Heart left ventricle (tissue), 13 donors: ENCODE measurements at regions not wholly inside any gene's neighbourhood (a gene's known extent, or its start where the extent isn't known, plus 50 kb on each side); places are given as distances from the start of the nearest gene placed in this dataset.

Experiments used
- POLR2A ChIP-seq, 2 donors: fragments of 450-650 bp; IDR thresholded peaks; one replicate each; pipeline ENCODE4 v1.6.1; 2017; ENCODE audit warnings: antibody characterized with exemption in 2 of 2, mild to moderate bottlenecking in 2 of 2, moderate library complexity in 2 of 2
- TF ChIP-seq, protein P1 (sequence below), 12 donors: fragments of 200-600 bp; sonication (generic) in 4 of 12; IDR thresholded peaks; one replicate each; pipeline versions ENCODE4 v1.5.0 to v1.8.0; 2018 to 2022; ENCODE audit warnings: antibody characterized with exemption in 12 of 12, mild to moderate bottlenecking in 5 of 12
- donor health status: ischemic (EF 13 %, LVEDD 7.1; RV severe dilation, severe dysfunction).
- donor health status: DM: no; HTN: yes; CAD: no.
- donor health status: DM: no; HTN: no; CAD: no.
- donor health status: ischemic (EF 25% LVEDD 6.9; RV normal size, moderate dysfunction).
- donor health status: ischemic (EF 25% LVEDD 5.7; RV mildly dilated, moderate dysfunction).
- donor health status: ischemic (EF 35%, LVEDD 5.7; RV mildly dilated, moderate dysfunction).
- donor health status: nonischemic (EF 11% LVEDD 7.7; RV severe dilation, severe dysfunction).
- donor health status: DM: yes; HTN: yes; CAD: no.
- donor health status: PGD.
- donor health status: ischemic (EF 29% LVEDD 5.4; RV normal size, mild dysfunction).
- donor health status: nonischemic (EF 23%, LVEDD 6.1; RV moderate dilation, normal function).

DNA sequence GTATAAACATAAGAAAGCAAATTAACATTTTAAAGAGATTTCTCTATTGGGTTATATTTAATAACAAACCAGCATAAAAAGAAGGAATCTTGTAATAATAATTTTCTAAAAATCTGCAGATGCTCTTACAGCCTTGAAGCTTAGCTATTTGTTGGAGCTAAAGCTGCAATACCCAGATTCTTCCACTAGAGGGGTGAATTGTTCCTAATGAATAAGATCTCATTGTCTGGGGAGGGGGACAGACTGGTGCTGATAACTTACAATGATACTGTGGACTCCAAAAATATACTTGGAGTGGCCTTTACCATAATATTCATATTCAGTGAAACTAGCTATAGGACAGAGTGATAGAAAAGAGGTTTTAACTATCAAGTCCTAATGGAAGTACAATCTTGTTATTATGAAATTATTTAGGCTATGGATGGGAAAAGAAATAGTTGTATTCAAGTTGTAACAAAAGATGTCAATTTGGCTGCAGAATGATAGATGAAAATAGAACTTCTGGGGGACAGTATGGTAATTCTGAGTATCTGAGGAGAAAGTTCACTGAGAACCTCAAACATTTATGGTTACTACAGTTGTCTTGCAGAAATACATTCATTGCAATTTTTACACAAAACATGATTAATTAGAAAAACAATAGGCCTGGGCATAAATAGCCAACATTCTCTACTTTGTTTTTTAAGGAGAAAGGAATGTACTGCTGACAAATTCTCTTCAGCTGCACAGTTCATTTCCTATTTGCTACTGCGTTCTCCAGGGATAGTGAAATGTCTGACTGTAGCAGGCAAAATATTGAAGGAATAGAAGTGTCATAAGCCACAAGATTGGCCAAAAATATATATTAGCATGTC lies 443.3 kb downstream of the GBA3 start:
- TF ChIP-seq, protein P1, sequence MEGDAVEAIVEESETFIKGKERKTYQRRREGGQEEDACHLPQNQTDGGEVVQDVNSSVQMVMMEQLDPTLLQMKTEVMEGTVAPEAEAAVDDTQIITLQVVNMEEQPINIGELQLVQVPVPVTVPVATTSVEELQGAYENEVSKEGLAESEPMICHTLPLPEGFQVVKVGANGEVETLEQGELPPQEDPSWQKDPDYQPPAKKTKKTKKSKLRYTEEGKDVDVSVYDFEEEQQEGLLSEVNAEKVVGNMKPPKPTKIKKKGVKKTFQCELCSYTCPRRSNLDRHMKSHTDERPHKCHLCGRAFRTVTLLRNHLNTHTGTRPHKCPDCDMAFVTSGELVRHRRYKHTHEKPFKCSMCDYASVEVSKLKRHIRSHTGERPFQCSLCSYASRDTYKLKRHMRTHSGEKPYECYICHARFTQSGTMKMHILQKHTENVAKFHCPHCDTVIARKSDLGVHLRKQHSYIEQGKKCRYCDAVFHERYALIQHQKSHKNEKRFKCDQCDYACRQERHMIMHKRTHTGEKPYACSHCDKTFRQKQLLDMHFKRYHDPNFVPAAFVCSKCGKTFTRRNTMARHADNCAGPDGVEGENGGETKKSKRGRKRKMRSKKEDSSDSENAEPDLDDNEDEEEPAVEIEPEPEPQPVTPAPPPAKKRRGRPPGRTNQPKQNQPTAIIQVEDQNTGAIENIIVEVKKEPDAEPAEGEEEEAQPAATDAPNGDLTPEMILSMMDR (IDR thresholded peaks at IDR 0.05): peak; percentile 62 to 81 (median 74)
- TF ChIP-seq POLR2A (IDR thresholded peaks at IDR 0.05): no peak
